ENCODE measurements at regions not wholly inside any gene's neighbourhood (a gene's known extent, or its start where the extent isn't known, plus 50 kb on each side); places are given as distances from the start of the nearest gene placed in this dataset.

DNA sequence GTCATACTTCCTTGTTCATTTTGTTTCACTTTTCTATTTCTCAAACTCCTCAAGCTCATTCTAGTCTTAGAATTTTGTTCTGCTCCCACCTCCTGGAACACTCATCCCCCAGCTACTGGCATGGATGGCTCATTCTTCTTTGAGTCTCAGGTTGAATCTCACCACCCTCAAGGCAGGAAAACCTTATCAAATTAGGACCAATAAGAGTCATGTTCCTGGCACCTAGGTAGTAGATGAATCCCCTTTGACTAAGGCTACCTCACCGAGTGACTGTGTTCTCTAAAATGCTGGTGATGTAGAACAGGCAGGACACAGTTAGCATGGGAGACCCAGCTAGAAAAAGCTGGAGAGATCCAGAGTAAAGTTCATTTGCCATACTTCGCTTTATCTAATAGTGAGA lies 1050.8 kb upstream of the EEF2KMT start:
- Histone ChIP-seq H3K9me1 (ENCODE audit: control insufficient read depth, extremely low read depth, insufficient read depth, low read length) (no peaks in the 10 kb centered on the region), H4K20me1 (ENCODE audit: control insufficient read depth, extremely low read depth, insufficient read depth, low read length) (no peaks in the 10 kb centered on the region), H2AFZ (ENCODE audit: control insufficient read depth, low read length) (no peak overlapping the region), H3K4me2 (ENCODE audit: control insufficient read depth, extremely low read depth, insufficient read depth, low read depth, low read length) (no peak overlapping the region), H3K4me1 (ENCODE audit: control insufficient read depth, extremely low read depth, insufficient read depth, low read length) (no peaks in the 10 kb centered on the region), H3K4me3 (ENCODE audit: control insufficient read depth in 2 of 3, extremely low read depth in 1 of 3, insufficient read depth in 2 of 3, low read depth in 1 of 3, low read length in 3 of 3) (no peak overlapping the region), H3K79me2 (ENCODE audit: control insufficient read depth, insufficient read depth, low read length) (no peaks in the 10 kb centered on the region), H3K27ac (ENCODE audit: control insufficient read depth, insufficient read depth, low read length) (no peak overlapping the region), H3K27me3 (ENCODE audit: control insufficient read depth, extremely low read depth, insufficient read depth, low read length) (no peaks in the 10 kb centered on the region), H3K36me3 (ENCODE audit: control insufficient read depth in 2 of 2, extremely low read depth in 1 of 2, insufficient read depth in 2 of 2, low read length in 2 of 2) (no peaks in the 10 kb centered on the region), H3K9ac (ENCODE audit: control insufficient read depth, extremely low read depth, insufficient read depth, low read length) (no peak overlapping the region), H3K9me3 (ENCODE audit: control insufficient read depth, low read depth, low read length) (no peaks in the 10 kb centered on the region)
- DNase-seq (ENCODE audit: low read depth, low spot score) = no peak
- TF ChIP-seq EZH2 (IDR thresholded peaks at IDR 0.05; ENCODE audit: low read length) = no peak
- TF ChIP-seq, protein P1, sequence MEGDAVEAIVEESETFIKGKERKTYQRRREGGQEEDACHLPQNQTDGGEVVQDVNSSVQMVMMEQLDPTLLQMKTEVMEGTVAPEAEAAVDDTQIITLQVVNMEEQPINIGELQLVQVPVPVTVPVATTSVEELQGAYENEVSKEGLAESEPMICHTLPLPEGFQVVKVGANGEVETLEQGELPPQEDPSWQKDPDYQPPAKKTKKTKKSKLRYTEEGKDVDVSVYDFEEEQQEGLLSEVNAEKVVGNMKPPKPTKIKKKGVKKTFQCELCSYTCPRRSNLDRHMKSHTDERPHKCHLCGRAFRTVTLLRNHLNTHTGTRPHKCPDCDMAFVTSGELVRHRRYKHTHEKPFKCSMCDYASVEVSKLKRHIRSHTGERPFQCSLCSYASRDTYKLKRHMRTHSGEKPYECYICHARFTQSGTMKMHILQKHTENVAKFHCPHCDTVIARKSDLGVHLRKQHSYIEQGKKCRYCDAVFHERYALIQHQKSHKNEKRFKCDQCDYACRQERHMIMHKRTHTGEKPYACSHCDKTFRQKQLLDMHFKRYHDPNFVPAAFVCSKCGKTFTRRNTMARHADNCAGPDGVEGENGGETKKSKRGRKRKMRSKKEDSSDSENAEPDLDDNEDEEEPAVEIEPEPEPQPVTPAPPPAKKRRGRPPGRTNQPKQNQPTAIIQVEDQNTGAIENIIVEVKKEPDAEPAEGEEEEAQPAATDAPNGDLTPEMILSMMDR (optimal IDR thresholded peaks at IDR 0.05 in 1 of 3, IDR thresholded peaks at IDR 0.05 in 1 of 3, conservative IDR thresholded peaks at IDR 0.05 in 1 of 3; ENCODE audit: extremely low read depth in 1 of 3, insufficient read depth in 2 of 3, low read length in 3 of 3) = no peak
- FAIRE-seq = no peak
- dilution Hi-C loops (cut with MboI; ENCODE audit: extremely low pct_ligation_motif_present, low sequenced_read_pairs) = no loop called here

DNA sequence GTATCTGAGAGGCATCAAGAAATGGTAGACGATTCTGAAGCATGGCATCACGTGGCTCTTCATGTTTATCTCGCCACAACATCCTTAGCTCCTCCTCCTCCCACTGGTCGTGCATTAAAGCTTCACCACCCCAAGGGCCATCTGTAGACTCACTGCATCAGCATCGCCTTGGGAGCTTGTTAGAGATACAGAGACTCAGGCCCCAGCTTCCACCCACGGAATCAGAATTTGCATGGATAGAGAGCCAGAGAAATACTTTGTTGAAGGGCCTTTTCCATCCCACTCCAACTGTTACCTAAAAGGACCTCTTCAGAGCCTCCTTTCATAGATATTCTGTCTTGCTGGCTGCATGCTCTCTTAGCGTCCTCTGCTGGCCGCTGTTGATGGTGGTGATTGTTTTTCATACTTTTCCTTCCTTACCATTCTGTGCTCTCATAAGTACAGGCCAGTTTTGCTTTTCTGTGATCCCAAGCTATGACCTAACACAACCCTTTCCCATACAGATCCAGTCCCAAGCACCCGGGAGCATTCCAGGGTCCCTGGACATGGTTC lies 1049.4 kb upstream of the EEF2KMT start:
- no peak overlapping the region for H3K9ac ChIP-seq (ENCODE audit: control insufficient read depth, extremely low read depth, insufficient read depth, low read length)
- no peak for FAIRE-seq
- no peak overlapping the region for H3K4me2 ChIP-seq (ENCODE audit: control insufficient read depth, extremely low read depth, insufficient read depth, low read depth, low read length)

More for the DNA sequence above, 1049.4 kb upstream of the EEF2KMT start:
- Histone ChIP-seq H3K27me3 (ENCODE audit: control insufficient read depth, extremely low read depth, insufficient read depth, low read length) (no peaks in the 10 kb centered on the region), H3K36me3 (ENCODE audit: control insufficient read depth in 2 of 2, extremely low read depth in 1 of 2, insufficient read depth in 2 of 2, low read length in 2 of 2) (no peaks in the 10 kb centered on the region), H3K4me1 (ENCODE audit: control insufficient read depth, extremely low read depth, insufficient read depth, low read length) (no peaks in the 10 kb centered on the region), H4K20me1 (ENCODE audit: control insufficient read depth, extremely low read depth, insufficient read depth, low read length) (no peaks in the 10 kb centered on the region), H3K27ac (ENCODE audit: control insufficient read depth, insufficient read depth, low read length) (no peak overlapping the region), H3K4me3 (ENCODE audit: control insufficient read depth in 2 of 3, extremely low read depth in 1 of 3, insufficient read depth in 2 of 3, low read depth in 1 of 3, low read length in 3 of 3) (no peak overlapping the region), H2AFZ (ENCODE audit: control insufficient read depth, low read length) (no peak overlapping the region), H3K79me2 (ENCODE audit: control insufficient read depth, insufficient read depth, low read length) (no peaks in the 10 kb centered on the region), H3K9me3 (ENCODE audit: control insufficient read depth, low read depth, low read length) (no peaks in the 10 kb centered on the region), H3K9me1 (ENCODE audit: control insufficient read depth, extremely low read depth, insufficient read depth, low read length) (no peaks in the 10 kb centered on the region)
- no peak for DNase-seq (ENCODE audit: low read depth, low spot score)
- dilution Hi-C loops (cut with MboI; ENCODE audit: extremely low pct_ligation_motif_present, low sequenced_read_pairs) = no loop called here
- TF ChIP-seq, protein P1 (optimal IDR thresholded peaks at IDR 0.05 in 1 of 3, IDR thresholded peaks at IDR 0.05 in 1 of 3, conservative IDR thresholded peaks at IDR 0.05 in 1 of 3; ENCODE audit: extremely low read depth in 1 of 3, insufficient read depth in 2 of 3, low read length in 3 of 3) = no peak
- TF ChIP-seq EZH2 (IDR thresholded peaks at IDR 0.05; ENCODE audit: low read length) = no peak

All from keratinocyte (primary cell).